SK-N-SH treated with all-trans-retinoic acid at 6 μM for 48 hours (cell line): ENCODE measurements at regions not wholly inside any gene's neighbourhood (a gene's known extent, or its start where the extent isn't known, plus 50 kb on each side); places are given as distances from the start of the nearest gene placed in this dataset.

Source experiments
- ARNTL ChIP-seq: fragments of 450-650 bp; formaldehyde crosslinking; IDR thresholded peaks from 2 replicates; pipeline ENCODE4 v1.5.0; 2020; ENCODE audit warnings: low read depth, mild to moderate bottlenecking, moderate library complexity, borderline replicate concordance
- CREB5 ChIP-seq: fragments of 250-450 bp; sonication (Bioruptor Pico); IDR thresholded peaks from 2 replicates; pipeline ENCODE4 v1.5.1; 2020; ENCODE audit warnings: low read depth, mild to moderate bottlenecking, moderate library complexity
- CSDC2 ChIP-seq: fragments of 250-450 bp; sonication (Bioruptor Pico); IDR thresholded peaks from 2 replicates; pipeline ENCODE4 v1.5.0; 2020; ENCODE audit warnings: mild to moderate bottlenecking, moderate library complexity
- CSRNP3 ChIP-seq: fragments of 250-450 bp; sonication (Bioruptor Pico); IDR thresholded peaks from 2 replicates; pipeline ENCODE4 v1.5.1; 2021; ENCODE audit warnings: mild to moderate bottlenecking, moderate library complexity
- ESRRG ChIP-seq: fragments of 250-450 bp; sonication (Bioruptor Pico); IDR thresholded peaks from 2 replicates; pipeline ENCODE4 v1.6.1; 2021; ENCODE audit warnings: mild to moderate bottlenecking
- GLIS3 ChIP-seq: fragments of 250-450 bp; sonication (Bioruptor Pico); IDR thresholded peaks from 2 replicates; pipeline ENCODE4 v1.5.0; 2020; ENCODE audit warnings: mild to moderate bottlenecking, moderate library complexity
- ISL1 ChIP-seq: fragments of 250-450 bp; sonication (Bioruptor Pico); IDR thresholded peaks from 2 replicates; pipeline ENCODE4 v2.1.2; 2022; ENCODE audit warnings: mild to moderate bottlenecking, moderate library complexity
- OSR1 ChIP-seq: fragments of 250-450 bp; sonication (Bioruptor Pico); IDR thresholded peaks from 2 replicates; pipeline ENCODE4 v1.8.0; 2022; ENCODE audit warnings: moderate library complexity, mild to moderate bottlenecking, inconsistent platforms
- PATZ1 ChIP-seq: fragments of 250-450 bp; sonication (Bioruptor Pico); IDR thresholded peaks from 2 replicates; pipeline ENCODE4 v1.8.0; 2020; ENCODE audit warnings: mild to moderate bottlenecking, moderate library complexity, borderline replicate concordance
- POU6F1 ChIP-seq: fragments of 250-450 bp; sonication (Bioruptor Pico); IDR thresholded peaks from 2 replicates; pipeline ENCODE4 v1.8.0; 2021; ENCODE audit warnings: low read depth, mild to moderate bottlenecking, moderate library complexity, borderline replicate concordance
- RARB ChIP-seq: fragments of 250-450 bp; sonication (Bioruptor Pico); IDR thresholded peaks from 2 replicates; pipeline ENCODE4 v1.8.0; 2021; ENCODE audit warnings: mild to moderate bottlenecking, moderate library complexity
- ZC3H10 ChIP-seq: fragments of 250-450 bp; sonication (Bioruptor Pico); IDR thresholded peaks from 2 replicates; pipeline ENCODE4 v1.5.1; 2021; ENCODE audit warnings: mild to moderate bottlenecking, moderate library complexity
- ZNF70 ChIP-seq: fragments of 450-650 bp; formaldehyde crosslinking; IDR thresholded peaks from 2 replicates; pipeline ENCODE4 v1.5.0; 2020; ENCODE audit warnings: mild to moderate bottlenecking, moderate library complexity

DNA sequence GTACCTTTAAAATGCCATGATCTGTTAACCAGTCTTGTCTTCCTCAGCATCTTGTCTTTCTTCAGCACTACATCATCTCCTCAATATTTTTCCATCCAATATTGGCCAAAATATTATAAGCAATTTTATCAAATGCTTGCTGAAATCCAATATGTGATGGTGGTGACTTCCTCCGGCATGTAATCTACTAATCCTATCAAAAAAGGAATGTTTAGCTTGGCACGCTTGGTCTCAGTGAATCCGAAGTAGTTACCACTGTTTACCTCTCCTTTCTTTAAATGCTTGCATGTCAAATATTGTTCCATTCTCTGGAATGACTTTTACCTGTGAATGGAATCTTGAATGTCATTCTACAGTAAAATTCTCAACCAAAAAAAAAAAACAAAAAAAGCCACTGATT lies 72.3 kb upstream of the EEA1 start:
- TF ChIP-seq ISL1 (CRISPR knock-in tag) (no peak), ZC3H10 (no peak), CREB5 (CRISPR knock-in tag) (no peak), CSRNP3 (no peak), CSDC2 (no peak), ESRRG (no peak), POU6F1 (CRISPR knock-in tag) (no peak), PATZ1 (no peak), ARNTL (CRISPR knock-in tag) (no peak), GLIS3 (CRISPR knock-in tag) (no peak), ZNF70 (CRISPR knock-in tag) (no peak), OSR1 (CRISPR knock-in tag) (no peak), RARB (CRISPR knock-in tag) (no peak)
